ENCODE measurements at regions not wholly inside any gene's neighbourhood (a gene's known extent, or its start where the extent isn't known, plus 50 kb on each side); places are given as distances from the start of the nearest gene placed in this dataset.
"Not testable (repeated sequence)": the region's sequence is repeated elsewhere in the genome, so short reads cannot be mapped to it uniquely, and the experiment has no call there.

- TF ChIP-seq GATA1 (IDR thresholded peaks at IDR 0.05; ENCODE audit: low read depth, low read length) = no peak
- no peak for TF ChIP-seq POLR2A (IDR thresholded peaks at IDR 0.05; ENCODE audit: low read length)
- DNase-seq = no peak
Observed at GRCh38 chr3:74921676-74922075, 307.2 kb upstream of the CNTN3 start.

- DNase-seq = no peak
- TF ChIP-seq POLR2A (IDR thresholded peaks at IDR 0.05; ENCODE audit: low read length) = no peak
- TF ChIP-seq GATA1 (IDR thresholded peaks at IDR 0.05; ENCODE audit: low read depth, low read length) = no peak
Observed at GRCh38 chr3:74920721-74921350, 306.4 kb upstream of the CNTN3 start.

GRCh38 chr3:74916696-74917095, 302.2 kb upstream of the CNTN3 start:
- TF ChIP-seq GATA1 (IDR thresholded peaks at IDR 0.05; ENCODE audit: low read depth, low read length) (no peak), POLR2A (IDR thresholded peaks at IDR 0.05; ENCODE audit: low read length) (no peak)
- no peak for DNase-seq

GRCh38 chr3:74906181-74906580, 291.7 kb upstream of the CNTN3 start:
- TF ChIP-seq POLR2A (IDR thresholded peaks at IDR 0.05; ENCODE audit: low read length) = no peak
- TF ChIP-seq GATA1 (IDR thresholded peaks at IDR 0.05; ENCODE audit: low read depth, low read length) = no peak
- no peak for DNase-seq

GRCh38 chr3:74905478-74905877, 291.0 kb upstream of the CNTN3 start:
- DNase-seq = no peak
- no peak for TF ChIP-seq POLR2A (IDR thresholded peaks at IDR 0.05; ENCODE audit: low read length)
- no peak for TF ChIP-seq GATA1 (IDR thresholded peaks at IDR 0.05; ENCODE audit: low read depth, low read length)

- TF ChIP-seq GATA1 (IDR thresholded peaks at IDR 0.05; ENCODE audit: low read depth, low read length) (no peak), POLR2A (IDR thresholded peaks at IDR 0.05; ENCODE audit: low read length) (no peak)
- no peak for DNase-seq
Observed at GRCh38 chr3:74904646-74905045, 290.2 kb upstream of the CNTN3 start.

- not testable (repeated sequence) for DNase-seq
Observed at GRCh38 chr3:74899796-74900516, 285.5 kb upstream of the CNTN3 start.

GRCh38 chr3:74897006-74897405, 282.5 kb upstream of the CNTN3 start:
- no peak for DNase-seq
- TF ChIP-seq POLR2A (IDR thresholded peaks at IDR 0.05; ENCODE audit: low read length) (no peak), GATA1 (IDR thresholded peaks at IDR 0.05; ENCODE audit: low read depth, low read length) (no peak)

GRCh38 chr3:74891312-74891711, 276.9 kb upstream of the CNTN3 start:
- TF ChIP-seq POLR2A (IDR thresholded peaks at IDR 0.05; ENCODE audit: low read length) (no peak), GATA1 (IDR thresholded peaks at IDR 0.05; ENCODE audit: low read depth, low read length) (no peak)
- DNase-seq = no peak

- TF ChIP-seq POLR2A (IDR thresholded peaks at IDR 0.05; ENCODE audit: low read length) (no peak), GATA1 (IDR thresholded peaks at IDR 0.05; ENCODE audit: low read depth, low read length) (no peak)
- DNase-seq = no peak
Observed at GRCh38 chr3:74883690-74884089, 269.2 kb upstream of the CNTN3 start.

GRCh38 chr3:74883222-74883621, 268.8 kb upstream of the CNTN3 start:
- TF ChIP-seq POLR2A (IDR thresholded peaks at IDR 0.05; ENCODE audit: low read length) (no peak), GATA1 (IDR thresholded peaks at IDR 0.05; ENCODE audit: low read depth, low read length) (no peak)
- DNase-seq = no peak

- no peak for TF ChIP-seq GATA1 (IDR thresholded peaks at IDR 0.05; ENCODE audit: low read depth, low read length)
- TF ChIP-seq POLR2A (IDR thresholded peaks at IDR 0.05; ENCODE audit: low read length) = no peak
- no peak for DNase-seq
Observed at GRCh38 chr3:74880237-74880636, 265.8 kb upstream of the CNTN3 start.

GRCh38 chr3:74866357-74867030, 252.0 kb upstream of the CNTN3 start:
- TF ChIP-seq GATA1 (IDR thresholded peaks at IDR 0.05; ENCODE audit: low read depth, low read length) (no peak), POLR2A (IDR thresholded peaks at IDR 0.05; ENCODE audit: low read length) (no peak)
- DNase-seq = no peak

GRCh38 chr3:74862476-74862875, 248.0 kb upstream of the CNTN3 start:
- no peak for DNase-seq
- TF ChIP-seq GATA1 (IDR thresholded peaks at IDR 0.05; ENCODE audit: low read depth, low read length) = no peak
- TF ChIP-seq POLR2A (IDR thresholded peaks at IDR 0.05; ENCODE audit: low read length) = no peak

GRCh38 chr3:74861211-74861610, 246.8 kb upstream of the CNTN3 start:
- TF ChIP-seq POLR2A (IDR thresholded peaks at IDR 0.05; ENCODE audit: low read length) (no peak), GATA1 (IDR thresholded peaks at IDR 0.05; ENCODE audit: low read depth, low read length) (no peak)
- DNase-seq = no peak

Data from erythroblast (primary cell).